Ovary (tissue), 7 donors: ENCODE measurements at regions not wholly inside any gene's neighbourhood (a gene's known extent, or its start where the extent isn't known, plus 50 kb on each side); places are given as distances from the start of the nearest gene placed in this dataset.

Source experiments
- DNase-seq, 5 donors: peaks; one replicate each; pipeline ENCODE4 v3.0.0-alpha.2; 2019 to 2020
- H3K27ac ChIP-seq, 2 donors: fragments of 200-600 bp; one replicate each; pipeline versions ENCODE4 v1.5.1 to v1.8.0; 2019 to 2022
- H3K27me3 ChIP-seq: fragments of 200-600 bp; one replicate; pipeline ENCODE4 v1.8.0; 2022
- H3K36me3 ChIP-seq: fragments of 200-600 bp; sonication (generic); one replicate; pipeline ENCODE4 v1.5.1; 2019
- H3K4me1 ChIP-seq: one replicate; pipeline ENCODE4 v1.8.1; 2013; ENCODE audit warnings: mild to moderate bottlenecking, moderate library complexity; ENCODE audit not compliant: insufficient read depth
- H3K4me3 ChIP-seq: fragments of 200-600 bp; sonication (generic); one replicate; pipeline ENCODE4 v1.5.1; 2017
- H3K9me3 ChIP-seq, 2 donors: fragments of 200-600 bp in 1 of 2; sonication (generic) in 1 of 2; one replicate each; pipeline versions ENCODE4 v1.5.1 to v1.8.1; 2013 to 2019; ENCODE audit warnings: mild to moderate bottlenecking in 1 of 2, moderate library complexity in 1 of 2
- EP300 ChIP-seq: sonication (generic); formaldehyde crosslinking; IDR thresholded peaks from one replicate; pipeline ENCODE4 v1.6.1; 2017; ENCODE audit warnings: antibody characterized with exemption
- POLR2A ChIP-seq: fragments of 450-650 bp; IDR thresholded peaks from one replicate; pipeline ENCODE4 v1.6.1; 2017; ENCODE audit warnings: antibody characterized with exemption, mild to moderate bottlenecking, moderate library complexity
- WGBS, 3 donors: extraction: QIAGEN DNeasy Blood & Tissue Kit in 1 of 3; methylation state at CpG; one replicate each; pipeline versions ENCODE4 v1.1.5 to v1.1.7; 2013 to 2017; 5-methylcytosine and 5-hydroxymethylcytosine counted together
- intact Hi-C, 4 donors: fragments of 100-400 bp; cut with DNase I; formaldehyde crosslinking; loops; one replicate each; pipeline versions ENCODE4 v1.11.0 to v1.15.1; 2022 to 2023
- TF ChIP-seq, protein P1 (sequence below), 3 donors: fragments of 450-650 bp in 2 of 3; fragments of 200-600 bp in 1 of 3; IDR thresholded peaks; one replicate each; pipeline versions ENCODE4 v1.5.1 to v1.8.0; 2016 to 2022; ENCODE audit warnings: antibody characterized with exemption in 3 of 3, mild to moderate bottlenecking in 1 of 3
- donor health status: DM: no; HTN: no; CAD: no; lungs with moderate emphysema.
- donor health status: DM: no; HTN: no; CAD: no.
- donor health status: Bipolar disorder and iron deficiency.
- donor health status: DM: no; HTN: no; CAD: no.
- donor health status: DM: yes; HTN: yes; CAD: no.

DNA sequence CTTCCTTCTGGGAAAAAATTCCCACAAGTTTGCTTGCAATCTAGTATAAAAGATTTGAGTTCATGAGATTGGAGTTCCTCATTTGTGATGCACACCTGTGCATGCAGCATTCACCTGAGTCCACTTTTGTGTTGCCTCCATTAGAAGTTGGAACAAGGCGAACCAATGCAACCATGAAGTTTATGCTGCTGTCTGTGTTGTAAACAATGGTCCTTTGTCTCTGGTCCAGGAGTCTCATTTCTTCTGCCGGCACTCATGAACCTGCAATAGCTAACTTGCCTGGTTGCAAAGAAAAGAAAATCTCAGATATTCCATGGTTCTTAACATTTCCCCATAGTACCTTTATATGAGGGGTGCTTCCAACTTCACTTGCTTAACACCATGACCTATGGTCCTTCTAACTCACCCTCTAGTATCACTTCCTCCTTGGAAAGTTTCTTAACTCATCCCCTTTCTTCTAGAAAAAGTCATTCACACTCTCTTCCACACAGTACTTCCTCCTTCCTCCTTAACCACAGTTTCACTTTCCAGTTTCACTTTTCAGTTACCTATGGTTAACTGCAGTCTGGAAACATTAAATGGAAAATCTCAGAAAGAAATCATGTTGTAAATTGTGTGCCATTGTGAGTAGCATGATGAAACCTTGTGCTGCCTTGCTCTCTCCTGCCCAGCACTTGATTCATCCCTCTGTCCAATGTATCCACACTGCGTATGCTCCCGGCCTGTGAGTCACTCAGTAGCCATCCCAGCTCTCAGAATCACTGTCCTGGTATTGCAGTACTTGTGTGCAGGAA, 128.8 kb upstream of the TRIB2 start:
- no peak overlapping the region for H3K27ac ChIP-seq
- DNase-seq = peak in 2 of 5 donors; percentile 18 to 37
- TF ChIP-seq EP300 (no peak), POLR2A (no peak)
- TF ChIP-seq, protein P1, sequence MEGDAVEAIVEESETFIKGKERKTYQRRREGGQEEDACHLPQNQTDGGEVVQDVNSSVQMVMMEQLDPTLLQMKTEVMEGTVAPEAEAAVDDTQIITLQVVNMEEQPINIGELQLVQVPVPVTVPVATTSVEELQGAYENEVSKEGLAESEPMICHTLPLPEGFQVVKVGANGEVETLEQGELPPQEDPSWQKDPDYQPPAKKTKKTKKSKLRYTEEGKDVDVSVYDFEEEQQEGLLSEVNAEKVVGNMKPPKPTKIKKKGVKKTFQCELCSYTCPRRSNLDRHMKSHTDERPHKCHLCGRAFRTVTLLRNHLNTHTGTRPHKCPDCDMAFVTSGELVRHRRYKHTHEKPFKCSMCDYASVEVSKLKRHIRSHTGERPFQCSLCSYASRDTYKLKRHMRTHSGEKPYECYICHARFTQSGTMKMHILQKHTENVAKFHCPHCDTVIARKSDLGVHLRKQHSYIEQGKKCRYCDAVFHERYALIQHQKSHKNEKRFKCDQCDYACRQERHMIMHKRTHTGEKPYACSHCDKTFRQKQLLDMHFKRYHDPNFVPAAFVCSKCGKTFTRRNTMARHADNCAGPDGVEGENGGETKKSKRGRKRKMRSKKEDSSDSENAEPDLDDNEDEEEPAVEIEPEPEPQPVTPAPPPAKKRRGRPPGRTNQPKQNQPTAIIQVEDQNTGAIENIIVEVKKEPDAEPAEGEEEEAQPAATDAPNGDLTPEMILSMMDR (IDR thresholded peaks at IDR 0.05) = no peak
- H3K9me3 ChIP-seq = no peaks in the 10 kb centered on the region
- WGBS, 3 donors = 67 to 82% (median 78%) methylated on average over 4 of the region's 4 CpGs
- H3K4me1 ChIP-seq = no peaks in the 10 kb centered on the region
- no peaks in the 10 kb centered on the region for H3K36me3 ChIP-seq
- no peaks in the 10 kb centered on the region for H3K27me3 ChIP-seq
- intact Hi-C loops = loop anchor here in 1 of 4 donors (2.0 kb wide), 1 partner anchor 61 kb away; no protein-coding TSS in a partner anchor
- no peak overlapping the region for H3K4me3 ChIP-seq

DNA sequence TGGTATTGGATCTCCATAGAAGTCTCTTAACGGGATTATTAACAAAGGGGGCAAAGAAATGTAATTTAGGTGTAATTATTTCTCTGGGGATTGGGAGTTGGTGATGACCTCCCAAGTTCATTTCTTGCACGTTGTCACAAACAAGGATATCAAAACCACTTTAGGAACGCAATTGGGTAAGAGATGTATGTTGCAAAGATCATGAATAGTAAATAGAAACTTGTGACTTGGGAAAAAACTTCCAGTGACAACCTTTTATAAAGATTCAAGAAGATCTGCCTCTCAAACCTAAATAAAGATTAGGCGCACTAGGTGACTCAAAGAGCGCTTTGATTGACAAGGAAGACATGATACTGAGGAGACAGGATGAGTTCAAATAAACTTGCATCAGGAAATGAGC, 127.8 kb upstream of the TRIB2 start:
- Histone ChIP-seq H3K36me3 (no peaks in the 10 kb centered on the region), H3K4me3 (no peak overlapping the region), H3K27ac (no peak overlapping the region), H3K9me3 (no peaks in the 10 kb centered on the region), H3K27me3 (no peaks in the 10 kb centered on the region), H3K4me1 (no peaks in the 10 kb centered on the region)
- no peak for DNase-seq
- TF ChIP-seq POLR2A = no peak
- no peak for TF ChIP-seq EP300
- 93 to 94% (median 93%) methylated on average over 5 of the region's 5 CpGs for WGBS, 3 donors
- intact Hi-C loops = loop anchor here in 1 of 4 donors (2.0 kb wide), 1 partner anchor 60 kb away; no protein-coding TSS in a partner anchor

- intact Hi-C loops = loop anchor here in 1 of 4 donors (2.0 kb wide), 1 partner anchor 59 kb away; no protein-coding TSS in a partner anchor
- no peaks in the 10 kb centered on the region for H3K36me3 ChIP-seq
- H3K27me3 ChIP-seq = no peaks in the 10 kb centered on the region
- H3K4me1 ChIP-seq = no peaks in the 10 kb centered on the region
- H3K9me3 ChIP-seq = no peaks in the 10 kb centered on the region
- H3K4me3 ChIP-seq = no peak overlapping the region
- TF ChIP-seq EP300 = no peak
- TF ChIP-seq POLR2A = no peak
- TF ChIP-seq, protein P1 (IDR thresholded peaks at IDR 0.05) = no peak
- H3K27ac ChIP-seq = no peak overlapping the region
- no peak for DNase-seq
- WGBS, 3 donors = 76 to 84% (median 82%) methylated on average over 5 of the region's 5 CpGs
These were observed 126.9 kb upstream of the TRIB2 start for GRCh38 chr2:12589802-12590320.

DNA sequence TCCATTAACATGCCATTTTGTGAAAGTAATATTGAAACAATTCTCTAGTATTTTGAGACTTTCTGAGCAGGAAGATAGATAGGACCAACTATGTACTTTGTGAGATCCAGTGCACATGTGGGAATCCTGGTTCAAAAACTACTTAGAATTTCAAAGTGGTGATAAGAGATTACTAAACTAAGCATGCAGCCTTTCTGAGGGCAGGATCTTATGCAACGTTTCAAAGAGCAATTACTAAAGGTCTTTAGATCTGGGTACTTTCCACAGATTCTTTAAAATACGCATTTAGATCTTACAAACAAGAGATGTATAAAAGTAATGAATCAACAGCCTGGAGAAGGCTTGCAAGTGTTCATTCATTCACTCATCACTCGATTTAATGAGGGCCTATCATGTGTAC, 124.4 kb upstream of the TRIB2 start:
- H3K4me3 ChIP-seq = no peak overlapping the region
- no peaks in the 10 kb centered on the region for H3K27me3 ChIP-seq
- H3K36me3 ChIP-seq = no peaks in the 10 kb centered on the region
- 46 to 64% (median 55%) methylated on average over 3 of the region's 3 CpGs for WGBS, 3 donors
- TF ChIP-seq, protein P1 (IDR thresholded peaks at IDR 0.05) = no peak
- intact Hi-C loops = no loop called here
- H3K9me3 ChIP-seq = no peaks in the 10 kb centered on the region
- no peak overlapping the region for H3K27ac ChIP-seq
- DNase-seq = no peak
- no peaks in the 10 kb centered on the region for H3K4me1 ChIP-seq

DNA sequence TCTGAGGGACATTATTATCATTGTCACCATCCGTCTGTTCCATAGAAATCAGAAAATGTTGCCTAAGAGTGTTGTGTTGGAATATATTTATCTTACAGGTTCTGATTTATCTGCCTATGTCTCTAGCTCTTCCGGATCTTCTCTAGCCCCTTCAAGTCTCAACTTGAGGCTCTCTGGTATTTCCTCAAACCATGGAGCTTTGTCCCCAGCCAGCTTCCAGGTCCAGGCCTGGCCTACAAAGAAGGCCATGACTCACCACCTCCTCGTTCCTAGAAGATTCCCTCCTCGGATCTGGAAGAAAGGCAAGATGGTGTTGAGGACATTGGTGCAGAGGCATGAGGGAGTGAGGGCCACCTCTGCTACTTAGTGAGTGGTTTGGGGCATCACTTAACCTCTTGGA, 122.1 kb upstream of the TRIB2 start:
- Histone ChIP-seq H3K36me3 (no peaks in the 10 kb centered on the region), H3K4me3 (no peak overlapping the region), H3K27me3 (no peaks in the 10 kb centered on the region), H3K9me3 (no peaks in the 10 kb centered on the region), H3K27ac (no peak overlapping the region), H3K4me1 (peaks cover 2% of the 10 kb centered on the region)
- WGBS, 3 donors = 94 to 96% (median 96%) methylated on average over 4 of the region's 4 CpGs
- TF ChIP-seq POLR2A = no peak
- TF ChIP-seq, protein P1 (IDR thresholded peaks at IDR 0.05) = no peak
- no peak for TF ChIP-seq EP300
- intact Hi-C loops = no loop called here
- DNase-seq = no peak
